Adrenal gland (tissue), 5 donors: ENCODE measurements at regions not wholly inside any gene's neighbourhood (a gene's known extent, or its start where the extent isn't known, plus 50 kb on each side); places are given as distances from the start of the nearest gene placed in this dataset.

Experiments
- CTCF ChIP-seq, 6 experiments: fragments of 450-650 bp in 4 of 6; fragments of 200-600 bp in 2 of 6; sonication (generic) in 1 of 6; IDR thresholded peaks; 1 replicate in 5 of 6; 2 replicates in 1 of 6; pipeline versions ENCODE4 v1.5.1 to v1.8.0; 2016 to 2021; ENCODE audit warnings: antibody characterized with exemption in 6 of 6, mild to moderate bottlenecking in 2 of 6, moderate library complexity in 1 of 6
- POLR2A ChIP-seq, 2 donors: fragments of 450-650 bp; IDR thresholded peaks; one replicate each; pipeline ENCODE4 v1.6.1; 2017; ENCODE audit warnings: antibody characterized with exemption in 2 of 2, mild to moderate bottlenecking in 2 of 2, moderate library complexity in 1 of 2
- donor health status: DM: no; HTN: no; CAD: no.

GRCh38 chr5:35325836-35326235 lies 95.5 kb upstream of the PRLR start:
- TF ChIP-seq CTCF (IDR thresholded peaks at IDR 0.05) = no peak
- no peak for TF ChIP-seq POLR2A (IDR thresholded peaks at IDR 0.05)
